Heart left ventricle (tissue), 13 donors: ENCODE measurements at regions not wholly inside any gene's neighbourhood (a gene's known extent, or its start where the extent isn't known, plus 50 kb on each side); places are given as distances from the start of the nearest gene placed in this dataset.

ENCODE experiments used
- CTCF ChIP-seq, 12 donors: fragments of 200-600 bp; sonication (generic) in 4 of 12; IDR thresholded peaks; one replicate each; pipeline versions ENCODE4 v1.5.0 to v1.8.0; 2018 to 2022; ENCODE audit warnings: antibody characterized with exemption in 12 of 12, mild to moderate bottlenecking in 5 of 12
- POLR2A ChIP-seq, 2 donors: fragments of 450-650 bp; IDR thresholded peaks; one replicate each; pipeline ENCODE4 v1.6.1; 2017; ENCODE audit warnings: antibody characterized with exemption in 2 of 2, mild to moderate bottlenecking in 2 of 2, moderate library complexity in 2 of 2
- donor health status: ischemic (EF 13 %, LVEDD 7.1; RV severe dilation, severe dysfunction).
- donor health status: DM: no; HTN: yes; CAD: no.
- donor health status: DM: no; HTN: no; CAD: no.
- donor health status: ischemic (EF 25% LVEDD 6.9; RV normal size, moderate dysfunction).
- donor health status: ischemic (EF 25% LVEDD 5.7; RV mildly dilated, moderate dysfunction).
- donor health status: ischemic (EF 35%, LVEDD 5.7; RV mildly dilated, moderate dysfunction).
- donor health status: nonischemic (EF 11% LVEDD 7.7; RV severe dilation, severe dysfunction).
- donor health status: DM: yes; HTN: yes; CAD: no.
- donor health status: PGD.
- donor health status: ischemic (EF 29% LVEDD 5.4; RV normal size, mild dysfunction).
- donor health status: nonischemic (EF 23%, LVEDD 6.1; RV moderate dilation, normal function).

- TF ChIP-seq CTCF (IDR thresholded peaks at IDR 0.05) (no peak), POLR2A (IDR thresholded peaks at IDR 0.05) (no peak)
Measured at GRCh38 chr4:10761903-10762302, 77.3 kb upstream of the CLNK start.
